AG04450 (cell line): ENCODE measurements at regions not wholly inside any gene's neighbourhood (a gene's known extent, or its start where the extent isn't known, plus 50 kb on each side); places are given as distances from the start of the nearest gene placed in this dataset.
A peak's percentile ranks its signal among the peaks of the same experiment; 100 is the strongest.

Experiments used
- CTCF ChIA-PET: fragments of 300-600, 350-600 bp; formaldehyde crosslinking; extraction: SDS; loops from one replicate; lab custom pipeline; 2022; ENCODE audit warnings: antibody characterized with exemption, inconsistent platforms; lab: Charles Lee
- POLR2A ChIA-PET: fragments of 350-600 bp; formaldehyde crosslinking; extraction: SDS; loops from one replicate; lab custom pipeline; 2021; ENCODE audit warnings: antibody characterized with exemption, inconsistent platforms; lab: Yijun Ruan, JAX
- DNase-seq: peaks from one replicate; pipeline ENCODE4 v3.0.0-alpha.2; 2011; ENCODE audit warnings: low read depth, low spot score
- H3K27ac ChIP-seq: one replicate; pipeline ENCODE4 v1.5.1; 2012; ENCODE audit warnings: low read depth, low read length, control low read depth
- H3K27me3 ChIP-seq: one replicate; pipeline ENCODE4 v1.6.0; 2012; ENCODE audit warnings: low read length; ENCODE audit not compliant: control insufficient read depth, insufficient read depth
- H3K4me3 ChIP-seq: 2 replicates; pipeline ENCODE4 v1.5.1; 2011; ENCODE audit warnings: mild to moderate bottlenecking, low read depth, low read length, control low read depth
- H3K9me3 ChIP-seq: 2 replicates; pipeline ENCODE4 v1.5.1; 2012; ENCODE audit warnings: low read length; ENCODE audit not compliant: control insufficient read depth, insufficient read depth
- CTCF ChIP-seq: IDR thresholded peaks from 2 replicates; pipeline ENCODE4 v1.5.1; 2011; ENCODE audit warnings: low read depth, low read length, control low read depth, inconsistent platforms

GRCh38 chrX:20500171-20500865 is 233.6 kb upstream of the RPS6KA3 start:
- ChIA-PET CTCF (no interaction called here), POLR2A (no interaction called here)
- Histone ChIP-seq H3K9me3 (no peaks in the 10 kb centered on the region), H3K27me3 (no peaks in the 10 kb centered on the region), H3K27ac (no peak overlapping the region), H3K4me3 (no peak overlapping the region)
- DNase-seq: no peak
- no peak for TF ChIP-seq CTCF

GRCh38 chrX:20499763-20500162 is 233.1 kb upstream of the RPS6KA3 start:
- no peak overlapping the region for H3K27ac ChIP-seq
- no peak for DNase-seq
- no peaks in the 10 kb centered on the region for H3K9me3 ChIP-seq
- TF ChIP-seq CTCF: no peak
- H3K27me3 ChIP-seq: no peaks in the 10 kb centered on the region
- CTCF ChIA-PET: no interaction called here
- no peak overlapping the region for H3K4me3 ChIP-seq
- POLR2A ChIA-PET: no interaction called here

GRCh38 chrX:20498851-20499635 is 232.3 kb upstream of the RPS6KA3 start:
- no peaks in the 10 kb centered on the region for H3K9me3 ChIP-seq
- no peaks in the 10 kb centered on the region for H3K27me3 ChIP-seq
- H3K27ac ChIP-seq: no peak overlapping the region
- no peak for TF ChIP-seq CTCF
- no peak overlapping the region for H3K4me3 ChIP-seq
- DNase-seq: peak; percentile 24
- CTCF ChIA-PET: no interaction called here
- POLR2A ChIA-PET: no interaction called here

- no peak for TF ChIP-seq CTCF
- ChIA-PET CTCF (no interaction called here), POLR2A (no interaction called here)
- no peaks in the 10 kb centered on the region for H3K27me3 ChIP-seq
- DNase-seq: no peak
- H3K4me3 ChIP-seq: no peak overlapping the region
- H3K9me3 ChIP-seq: no peaks in the 10 kb centered on the region
- H3K27ac ChIP-seq: no peak overlapping the region
Observed at GRCh38 chrX:20495575-20495974, 228.9 kb upstream of the RPS6KA3 start.

- TF ChIP-seq CTCF: no peak
- ChIA-PET POLR2A (no interaction called here), CTCF (no interaction called here)
- Histone ChIP-seq H3K27ac (no peak overlapping the region), H3K9me3 (no peaks in the 10 kb centered on the region), H3K4me3 (no peak overlapping the region), H3K27me3 (no peaks in the 10 kb centered on the region)
- DNase-seq: no peak
Observed at GRCh38 chrX:20488473-20488872, 221.8 kb upstream of the RPS6KA3 start.
